ENCODE measurements at regions not wholly inside any gene's neighbourhood (a gene's known extent, or its start where the extent isn't known, plus 50 kb on each side); places are given as distances from the start of the nearest gene placed in this dataset.

- no peak for TF ChIP-seq CTCF (conservative IDR thresholded peaks at IDR 0.05; ENCODE audit: low read length)
- TF ChIP-seq EZH2phosphoT487 (IDR thresholded peaks at IDR 0.05; ENCODE audit: borderline replicate concordance, low read depth, low read length) = no peak
Observed at GRCh38 chr14:50023671-50024490, 92.5 kb downstream of the VCPKMT start.
